ENCODE measurements at regions not wholly inside any gene's neighbourhood (a gene's known extent, or its start where the extent isn't known, plus 50 kb on each side); places are given as distances from the start of the nearest gene placed in this dataset.

DNA sequence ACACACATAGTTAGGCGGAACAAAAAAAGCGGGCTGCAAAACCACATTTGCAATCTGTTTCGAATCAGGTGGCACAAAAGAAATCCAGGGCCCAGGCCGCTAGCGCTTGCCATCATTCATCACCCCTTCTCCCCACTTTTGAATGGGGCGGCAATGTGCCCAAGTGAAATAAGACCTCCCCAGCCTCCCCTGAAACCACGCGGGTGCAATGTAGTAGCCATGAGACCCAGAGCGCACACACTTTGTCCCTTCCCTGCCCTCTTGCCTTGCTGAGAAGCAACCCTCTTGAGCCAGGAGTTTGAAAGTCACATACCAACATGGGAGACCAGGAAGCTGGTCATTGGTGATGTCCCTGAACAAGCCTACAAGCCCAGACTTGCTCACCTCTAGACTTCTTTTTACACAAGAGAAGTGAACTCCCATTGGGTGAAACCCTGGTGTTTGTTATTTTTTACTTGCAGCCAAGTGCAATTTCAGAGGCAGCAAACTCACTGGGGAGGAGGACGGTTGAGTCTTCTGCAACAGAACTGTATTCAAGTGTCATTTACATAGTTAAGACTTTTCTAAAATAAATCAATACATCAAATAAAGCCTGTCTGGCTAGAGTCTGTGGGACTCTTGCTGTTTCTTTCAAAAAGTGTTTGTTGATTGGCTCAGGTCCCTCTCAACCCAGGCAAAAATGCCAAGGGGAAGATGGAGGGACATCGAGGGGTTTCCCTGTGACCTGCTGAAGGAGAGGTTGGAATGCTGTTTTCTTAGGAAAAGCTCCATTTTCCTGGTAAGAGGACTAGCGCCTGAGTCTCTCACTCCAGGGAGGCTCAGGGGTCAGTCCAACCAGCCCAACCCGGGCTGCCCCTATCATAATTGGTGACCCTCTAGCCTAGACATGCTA lies 138.1 kb upstream of the PTPN1 start:
- DNase-seq, result no peak
- TF ChIP-seq, protein P1, sequence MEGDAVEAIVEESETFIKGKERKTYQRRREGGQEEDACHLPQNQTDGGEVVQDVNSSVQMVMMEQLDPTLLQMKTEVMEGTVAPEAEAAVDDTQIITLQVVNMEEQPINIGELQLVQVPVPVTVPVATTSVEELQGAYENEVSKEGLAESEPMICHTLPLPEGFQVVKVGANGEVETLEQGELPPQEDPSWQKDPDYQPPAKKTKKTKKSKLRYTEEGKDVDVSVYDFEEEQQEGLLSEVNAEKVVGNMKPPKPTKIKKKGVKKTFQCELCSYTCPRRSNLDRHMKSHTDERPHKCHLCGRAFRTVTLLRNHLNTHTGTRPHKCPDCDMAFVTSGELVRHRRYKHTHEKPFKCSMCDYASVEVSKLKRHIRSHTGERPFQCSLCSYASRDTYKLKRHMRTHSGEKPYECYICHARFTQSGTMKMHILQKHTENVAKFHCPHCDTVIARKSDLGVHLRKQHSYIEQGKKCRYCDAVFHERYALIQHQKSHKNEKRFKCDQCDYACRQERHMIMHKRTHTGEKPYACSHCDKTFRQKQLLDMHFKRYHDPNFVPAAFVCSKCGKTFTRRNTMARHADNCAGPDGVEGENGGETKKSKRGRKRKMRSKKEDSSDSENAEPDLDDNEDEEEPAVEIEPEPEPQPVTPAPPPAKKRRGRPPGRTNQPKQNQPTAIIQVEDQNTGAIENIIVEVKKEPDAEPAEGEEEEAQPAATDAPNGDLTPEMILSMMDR (IDR thresholded peaks at IDR 0.05; ENCODE audit: low read depth, low read length), result no peak
- Histone ChIP-seq H3K9me3 (ENCODE audit: severe bottlenecking) (no peaks in the 10 kb centered on the region), H3K36me3 (no peaks in the 10 kb centered on the region), H3K27me3 (ENCODE audit: insufficient read depth, low read depth, severe bottlenecking) (no peaks in the 10 kb centered on the region), H3K27ac (no peak overlapping the region), H3K4me3 (ENCODE audit: low read depth, low read length) (no peak overlapping the region)

DNA sequence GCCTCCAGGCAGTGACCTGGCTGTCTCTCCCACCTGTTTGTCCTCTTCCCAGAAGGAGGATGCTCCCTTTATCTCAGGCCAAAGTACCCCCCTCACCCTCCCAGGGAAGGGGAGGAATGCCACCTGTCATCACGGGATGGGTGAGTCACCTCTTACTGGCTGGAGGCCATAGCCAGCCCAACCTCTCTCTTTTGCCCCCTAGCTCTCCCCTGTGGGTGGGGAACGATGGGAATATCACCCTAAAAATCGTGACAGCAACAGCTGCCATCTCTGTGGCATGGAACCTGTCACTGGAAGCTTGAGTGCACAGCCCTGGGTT lies 137.5 kb upstream of the PTPN1 start:
- Histone ChIP-seq H3K27me3 (ENCODE audit: insufficient read depth, low read depth, severe bottlenecking) (no peaks in the 10 kb centered on the region), H3K9me3 (ENCODE audit: severe bottlenecking) (no peaks in the 10 kb centered on the region), H3K27ac (no peak overlapping the region), H3K4me3 (ENCODE audit: low read depth, low read length) (no peak overlapping the region), H3K36me3 (no peaks in the 10 kb centered on the region)
- DNase-seq, result no peak
- TF ChIP-seq, protein P1 (IDR thresholded peaks at IDR 0.05; ENCODE audit: low read depth, low read length), result no peak

DNA sequence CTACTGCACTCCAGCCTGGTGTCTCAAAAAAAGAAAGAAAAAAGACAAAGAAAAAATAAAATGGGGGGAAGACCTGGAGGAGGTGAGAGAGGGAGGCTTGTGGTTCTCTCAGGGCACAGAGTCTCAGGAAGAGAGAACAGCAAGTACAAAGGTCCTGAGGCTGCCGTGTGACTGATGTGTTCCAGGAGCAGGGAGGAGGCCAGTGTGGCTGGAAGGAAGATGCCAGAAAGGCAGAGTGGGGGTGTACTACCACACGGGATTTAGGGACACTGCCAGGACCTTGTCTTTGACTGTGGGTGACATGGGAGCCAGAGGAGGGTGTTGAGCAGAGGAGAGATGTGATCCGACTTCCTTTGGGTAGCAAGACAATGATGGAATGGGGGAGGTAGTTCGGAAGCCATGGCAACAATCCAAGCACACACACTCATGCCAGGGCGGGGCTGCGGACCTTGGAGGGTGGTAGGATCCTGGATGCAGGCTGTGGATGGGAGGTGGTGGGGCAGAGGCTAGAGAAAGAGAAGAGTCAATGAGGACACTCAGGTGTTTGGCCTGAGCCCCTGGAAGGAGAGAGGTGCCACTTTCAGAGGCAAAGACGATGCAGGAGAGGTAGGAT lies 136.4 kb upstream of the PTPN1 start:
- Histone ChIP-seq H3K4me3 (ENCODE audit: low read depth, low read length) (no peak overlapping the region), H3K27ac (no peak overlapping the region), H3K9me3 (ENCODE audit: severe bottlenecking) (no peaks in the 10 kb centered on the region), H3K27me3 (ENCODE audit: insufficient read depth, low read depth, severe bottlenecking) (no peaks in the 10 kb centered on the region), H3K36me3 (no peaks in the 10 kb centered on the region)
- DNase-seq, result no peak
- TF ChIP-seq, protein P1 (IDR thresholded peaks at IDR 0.05; ENCODE audit: low read depth, low read length), result no peak

DNA sequence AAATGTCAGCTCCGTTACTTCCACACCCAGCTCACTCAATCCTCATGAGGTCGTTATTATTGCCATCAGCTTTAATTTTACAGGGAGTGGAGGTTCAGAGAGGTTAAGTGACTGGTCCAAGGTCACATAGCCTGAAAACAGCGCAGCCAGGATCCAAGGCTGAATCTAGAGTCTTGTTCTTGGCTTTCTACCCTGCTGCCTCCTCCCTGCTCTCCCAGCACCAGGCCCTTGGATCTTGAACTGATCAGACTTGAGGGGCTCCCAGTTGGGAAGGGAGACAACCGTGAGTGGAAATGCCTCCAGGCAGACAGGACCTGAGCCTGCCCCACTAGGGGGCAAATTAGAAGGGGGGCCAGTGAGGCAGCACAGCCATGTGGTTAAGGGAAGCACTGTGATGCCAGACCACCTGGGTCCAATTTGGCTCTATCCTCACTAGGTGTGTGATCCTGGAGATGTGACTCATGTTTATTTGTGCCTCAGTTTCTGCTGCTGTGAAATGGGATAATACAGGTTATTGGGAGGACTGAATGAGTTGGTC lies 135.6 kb upstream of the PTPN1 start:
- no peak for DNase-seq
- Histone ChIP-seq H3K27me3 (ENCODE audit: insufficient read depth, low read depth, severe bottlenecking) (no peaks in the 10 kb centered on the region), H3K9me3 (ENCODE audit: severe bottlenecking) (no peaks in the 10 kb centered on the region), H3K36me3 (no peaks in the 10 kb centered on the region), H3K27ac (no peak overlapping the region), H3K4me3 (ENCODE audit: low read depth, low read length) (no peak overlapping the region)
- TF ChIP-seq, protein P1 (IDR thresholded peaks at IDR 0.05; ENCODE audit: low read depth, low read length), result no peak

DNA sequence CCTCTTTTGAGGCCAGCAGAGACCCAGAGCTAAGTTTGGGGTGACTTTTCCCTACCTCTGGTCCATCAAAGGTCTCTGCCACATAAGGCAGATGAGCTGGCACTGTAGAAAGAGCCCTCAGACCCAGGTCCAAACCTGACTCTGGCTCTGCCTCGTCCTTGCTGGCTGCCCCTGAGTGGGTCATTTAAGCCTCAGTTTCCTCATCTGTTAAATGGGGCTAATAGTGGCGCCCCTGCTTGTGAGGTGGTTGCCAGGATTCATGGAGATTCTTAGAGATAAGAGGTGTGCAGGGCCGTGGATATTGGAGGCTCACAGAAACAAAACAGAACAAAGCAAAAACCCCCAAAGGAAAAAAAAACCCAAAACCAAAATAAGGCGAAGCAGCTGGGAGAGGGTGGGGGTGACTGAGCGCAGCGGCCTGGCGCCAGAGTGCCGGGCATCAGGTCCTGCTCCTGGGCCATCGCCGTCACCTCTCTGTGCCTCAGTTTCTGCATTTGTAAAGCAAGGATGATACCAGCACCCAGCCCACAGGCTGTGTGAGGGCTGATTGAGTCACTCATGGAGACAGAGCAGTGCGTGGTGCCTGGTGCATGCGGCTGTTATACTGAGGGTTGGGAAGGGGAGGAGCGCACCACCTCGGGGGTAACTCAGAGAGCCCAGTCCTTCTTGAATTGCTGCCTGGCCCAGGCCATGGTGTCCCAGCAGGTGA lies 133.8 kb upstream of the PTPN1 start:
- no peaks in the 10 kb centered on the region for H3K36me3 ChIP-seq
- no peaks in the 10 kb centered on the region for H3K9me3 ChIP-seq (ENCODE audit: severe bottlenecking)
- H3K27me3 ChIP-seq (ENCODE audit: insufficient read depth, low read depth, severe bottlenecking), result no peaks in the 10 kb centered on the region
- TF ChIP-seq, protein P1 (IDR thresholded peaks at IDR 0.05; ENCODE audit: low read depth, low read length), result no peak
- no peak overlapping the region for H3K27ac ChIP-seq
- H3K4me3 ChIP-seq (ENCODE audit: low read depth, low read length), result no peak overlapping the region
- no peak for DNase-seq
